HFF-Myc (cell line): ENCODE measurements at regions not wholly inside any gene's neighbourhood (a gene's known extent, or its start where the extent isn't known, plus 50 kb on each side); places are given as distances from the start of the nearest gene placed in this dataset.

Experiments used
- DNase-seq: peaks from one replicate; pipeline ENCODE4 v3.0.0-alpha.2; 2011; ENCODE audit warnings: low read depth; ENCODE audit errors: extremely low read depth
- H3K4me3 ChIP-seq: replicated peaks from 2 replicates; pipeline ENCODE4 v1.5.1; 2011; ENCODE audit warnings: low read depth, mild to moderate bottlenecking, control low read depth, low read length
- CTCF ChIP-seq: IDR thresholded peaks from 2 replicates; pipeline ENCODE4 v1.5.1; 2012; ENCODE audit warnings: mild to moderate bottlenecking, low read depth, low read length, control low read depth; ENCODE audit errors: missing control alignments

GRCh38 chr18:62655520-62656219 is 59.7 kb upstream of the PHLPP1 start:
- no peak overlapping the region for H3K4me3 ChIP-seq
- no peak for DNase-seq
- TF ChIP-seq CTCF = no peak

- no peak for TF ChIP-seq CTCF
- no peak overlapping the region for H3K4me3 ChIP-seq
- no peak for DNase-seq
These were observed 57.3 kb upstream of the PHLPP1 start for GRCh38 chr18:62658028-62658427.

GRCh38 chr18:62659698-62660097 is 55.6 kb upstream of the PHLPP1 start:
- no peak for TF ChIP-seq CTCF

GRCh38 chr18:62660691-62661090 is 54.6 kb upstream of the PHLPP1 start:
- no peak for TF ChIP-seq CTCF
- no peak overlapping the region for H3K4me3 ChIP-seq
- DNase-seq = no peak

More at GRCh38 chr18:62659698-62660097, 55.6 kb upstream of the PHLPP1 start:
- no peak for DNase-seq
- no peak overlapping the region for H3K4me3 ChIP-seq

- no peak overlapping the region for H3K4me3 ChIP-seq
- TF ChIP-seq CTCF = no peak
- no peak for DNase-seq
These were observed 51.5 kb upstream of the PHLPP1 start for GRCh38 chr18:62663731-62664336.

- TF ChIP-seq CTCF = no peak
- DNase-seq = no peak
- H3K4me3 ChIP-seq = no peak overlapping the region
These were observed 50.9 kb upstream of the PHLPP1 start for GRCh38 chr18:62664414-62664813.
